ENCODE measurements at regions not wholly inside any gene's neighbourhood (a gene's known extent, or its start where the extent isn't known, plus 50 kb on each side); places are given as distances from the start of the nearest gene placed in this dataset.

DNA sequence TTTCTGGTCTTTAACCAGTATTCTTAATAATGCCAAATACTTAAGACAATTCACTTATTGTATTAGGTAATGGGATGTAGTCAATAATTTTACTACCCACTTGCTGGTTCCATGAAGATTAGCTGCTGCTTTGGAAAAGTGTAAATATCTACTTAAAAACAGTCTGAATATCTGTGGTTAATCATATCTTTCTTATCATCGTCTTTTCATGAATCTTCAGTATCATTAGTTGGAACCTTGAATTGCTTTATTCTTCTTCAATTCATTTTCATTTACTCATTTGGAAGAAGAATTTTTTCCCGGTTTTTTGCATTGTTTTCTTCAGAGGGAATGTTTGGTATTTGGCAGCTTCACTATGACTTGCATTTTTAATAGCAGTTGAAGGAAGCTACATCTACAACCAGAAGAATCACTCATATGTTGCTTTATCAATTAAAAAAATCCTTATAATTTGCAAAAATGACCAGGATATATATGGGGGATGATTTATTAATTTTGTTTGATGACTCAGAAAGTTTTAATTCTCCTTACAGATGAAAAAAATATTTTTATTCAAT lies 1398.3 kb upstream of the CDH6 start:
- TF ChIP-seq, protein P1, sequence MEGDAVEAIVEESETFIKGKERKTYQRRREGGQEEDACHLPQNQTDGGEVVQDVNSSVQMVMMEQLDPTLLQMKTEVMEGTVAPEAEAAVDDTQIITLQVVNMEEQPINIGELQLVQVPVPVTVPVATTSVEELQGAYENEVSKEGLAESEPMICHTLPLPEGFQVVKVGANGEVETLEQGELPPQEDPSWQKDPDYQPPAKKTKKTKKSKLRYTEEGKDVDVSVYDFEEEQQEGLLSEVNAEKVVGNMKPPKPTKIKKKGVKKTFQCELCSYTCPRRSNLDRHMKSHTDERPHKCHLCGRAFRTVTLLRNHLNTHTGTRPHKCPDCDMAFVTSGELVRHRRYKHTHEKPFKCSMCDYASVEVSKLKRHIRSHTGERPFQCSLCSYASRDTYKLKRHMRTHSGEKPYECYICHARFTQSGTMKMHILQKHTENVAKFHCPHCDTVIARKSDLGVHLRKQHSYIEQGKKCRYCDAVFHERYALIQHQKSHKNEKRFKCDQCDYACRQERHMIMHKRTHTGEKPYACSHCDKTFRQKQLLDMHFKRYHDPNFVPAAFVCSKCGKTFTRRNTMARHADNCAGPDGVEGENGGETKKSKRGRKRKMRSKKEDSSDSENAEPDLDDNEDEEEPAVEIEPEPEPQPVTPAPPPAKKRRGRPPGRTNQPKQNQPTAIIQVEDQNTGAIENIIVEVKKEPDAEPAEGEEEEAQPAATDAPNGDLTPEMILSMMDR (IDR thresholded peaks at IDR 0.05; ENCODE audit: insufficient read depth, low read length): no peak
- no peak for DNase-seq (ENCODE audit: low read depth)
- no peak overlapping the region for H3K4me3 ChIP-seq (ENCODE audit: low read depth, low read length)

DNA sequence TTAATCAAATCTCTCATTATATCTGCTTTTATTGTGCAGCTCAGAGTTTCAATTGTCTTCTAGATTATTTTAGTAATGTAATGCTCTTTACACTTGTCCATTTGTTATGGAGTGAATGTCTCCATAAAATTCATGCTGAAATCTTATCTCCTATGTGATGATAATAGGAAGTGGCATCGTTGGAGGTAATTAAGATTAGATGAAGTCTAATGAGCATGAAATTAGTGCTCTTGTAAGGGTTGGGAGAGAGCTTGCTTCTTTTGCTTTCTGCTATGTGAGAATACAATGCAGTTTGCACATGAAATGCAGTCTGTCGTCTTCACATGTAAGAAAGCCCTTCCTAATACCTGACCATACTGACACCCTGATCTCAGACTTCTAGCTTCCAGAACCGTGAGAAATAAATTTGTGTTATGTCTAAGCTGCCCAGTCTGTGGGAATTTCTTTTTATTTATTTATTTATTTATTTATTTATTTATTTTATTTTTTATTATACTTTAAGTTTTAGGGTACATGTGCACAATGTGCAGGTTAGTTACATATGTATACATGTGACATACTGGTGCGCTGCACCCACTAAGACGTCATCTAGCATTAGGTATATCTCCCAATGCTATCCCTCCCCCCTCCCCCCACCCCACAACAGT lies 1399.2 kb upstream of the CDH6 start:
- no peak overlapping the region for H3K4me3 ChIP-seq (ENCODE audit: low read depth, low read length)
- TF ChIP-seq, protein P1 (IDR thresholded peaks at IDR 0.05; ENCODE audit: insufficient read depth, low read length): no peak
- no peak for DNase-seq (ENCODE audit: low read depth)

DNA sequence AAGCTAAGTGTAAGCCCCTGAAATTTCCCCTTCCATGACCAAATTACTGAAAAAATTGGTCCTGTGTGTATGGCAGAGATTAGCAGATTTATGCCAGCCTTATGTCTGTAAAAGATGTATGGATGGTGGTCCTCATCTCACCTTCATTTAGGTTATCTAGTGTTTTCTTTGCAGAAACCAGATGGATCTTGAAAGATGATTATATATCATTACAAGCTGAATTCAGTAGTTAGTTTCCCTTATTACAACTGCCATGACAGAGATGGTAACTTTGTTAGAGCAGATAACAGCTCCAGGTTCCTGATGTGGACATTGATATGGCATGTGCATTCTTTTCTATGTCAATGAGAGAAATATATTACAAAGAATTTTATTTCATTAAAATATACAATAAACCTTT lies 1403.2 kb upstream of the CDH6 start:
- no peak for DNase-seq (ENCODE audit: low read depth)

DNA sequence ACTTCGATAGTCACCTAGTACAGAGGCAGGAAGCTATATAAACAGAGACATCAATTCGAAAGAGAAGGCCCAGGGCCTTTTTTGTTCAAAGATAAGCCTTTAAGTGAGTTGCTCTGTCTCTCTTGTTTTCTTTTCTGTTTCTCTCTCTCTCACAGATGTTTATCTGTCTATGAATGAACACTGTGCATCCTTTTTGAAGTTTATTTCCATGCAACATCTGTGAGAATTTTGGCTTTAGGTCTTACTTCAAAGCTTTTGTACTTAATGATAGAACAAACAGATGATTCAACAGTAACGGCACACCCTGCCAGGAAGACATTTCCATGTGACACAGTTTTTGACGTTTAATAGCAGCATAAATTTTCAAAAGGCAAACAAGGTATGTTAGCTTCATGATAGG lies 1413.1 kb upstream of the CDH6 start:
- no peak overlapping the region for H3K4me3 ChIP-seq (ENCODE audit: low read depth, low read length)
- TF ChIP-seq, protein P1 (IDR thresholded peaks at IDR 0.05; ENCODE audit: insufficient read depth, low read length): no peak
- DNase-seq (ENCODE audit: low read depth): no peak

More for the DNA sequence above, 1403.2 kb upstream of the CDH6 start:
- H3K4me3 ChIP-seq (ENCODE audit: low read depth, low read length): no peak overlapping the region
- TF ChIP-seq, protein P1 (IDR thresholded peaks at IDR 0.05; ENCODE audit: insufficient read depth, low read length): no peak

DNA sequence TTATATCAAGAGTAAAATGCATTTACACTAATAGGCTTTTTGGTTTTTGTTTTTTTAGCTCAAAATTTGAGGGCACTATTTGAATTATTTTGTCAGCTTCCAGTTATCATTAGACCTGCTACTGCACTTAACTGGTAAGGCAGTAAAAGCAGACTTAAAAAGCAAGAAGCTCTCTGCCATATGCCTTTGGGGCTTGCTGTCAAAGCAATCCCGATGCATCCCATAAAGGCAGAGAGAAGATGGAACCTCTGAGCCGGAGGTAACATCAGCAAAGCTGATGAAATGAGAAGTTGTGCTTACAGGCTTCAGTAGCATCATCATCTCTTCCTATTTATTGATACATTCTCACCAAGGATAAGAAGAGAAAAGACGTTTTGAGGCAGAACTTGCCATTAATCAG lies 1414.3 kb upstream of the CDH6 start:
- H3K4me3 ChIP-seq (ENCODE audit: low read depth, low read length): no peak overlapping the region
- no peak for DNase-seq (ENCODE audit: low read depth)
- TF ChIP-seq, protein P1 (IDR thresholded peaks at IDR 0.05; ENCODE audit: insufficient read depth, low read length): no peak

DNA sequence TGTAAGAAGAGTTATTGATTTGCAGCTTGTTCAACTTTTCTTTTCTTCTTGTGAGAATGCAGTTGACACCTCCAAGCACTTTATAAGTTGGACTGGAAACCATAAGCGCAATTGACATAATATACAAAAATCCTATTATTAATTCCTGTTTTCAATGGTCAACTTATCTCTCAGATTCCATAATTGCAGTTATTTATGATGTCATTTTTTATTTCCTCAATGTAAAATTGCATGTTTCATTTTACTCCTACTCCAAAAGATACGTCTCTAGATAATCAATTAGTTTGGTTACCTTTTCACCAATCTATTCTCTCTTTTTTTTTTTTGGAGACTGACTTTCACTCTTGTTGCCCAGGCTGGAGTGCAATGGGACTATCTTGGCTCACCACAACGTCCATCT lies 1416.1 kb upstream of the CDH6 start:
- DNase-seq (ENCODE audit: low read depth): no peak
- TF ChIP-seq, protein P1 (IDR thresholded peaks at IDR 0.05; ENCODE audit: insufficient read depth, low read length): no peak
- H3K4me3 ChIP-seq (ENCODE audit: low read depth, low read length): no peak overlapping the region

DNA sequence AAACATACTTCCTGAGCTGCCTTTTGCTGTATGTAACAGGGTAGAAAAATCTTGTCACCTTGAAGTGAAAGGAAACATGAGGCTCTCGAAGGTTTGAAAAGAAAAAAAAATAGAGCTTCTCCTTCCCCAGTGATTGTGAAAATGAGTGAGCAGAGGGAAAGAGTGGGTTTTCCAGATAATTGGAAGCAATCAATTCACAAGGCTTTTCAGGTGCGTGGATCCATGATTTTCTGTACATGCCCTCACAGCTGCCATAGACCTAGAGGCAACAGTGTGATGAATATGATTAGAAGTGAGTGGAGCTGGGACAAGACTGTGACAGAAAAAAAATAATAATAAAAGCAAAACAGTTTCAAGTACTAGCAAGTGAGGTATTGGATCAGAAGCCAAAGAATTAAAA lies 1422.5 kb upstream of the CDH6 start:
- no peak for DNase-seq (ENCODE audit: low read depth)
- H3K4me3 ChIP-seq (ENCODE audit: low read depth, low read length): no peak overlapping the region
- TF ChIP-seq, protein P1 (IDR thresholded peaks at IDR 0.05; ENCODE audit: insufficient read depth, low read length): no peak
